Mesenteric fat pad (tissue), 1 donor: ENCODE measurements at regions not wholly inside any gene's neighbourhood (a gene's known extent, or its start where the extent isn't known, plus 50 kb on each side); places are given as distances from the start of the nearest gene placed in this dataset.
A peak's percentile ranks its signal among the peaks of the same experiment; 100 is the strongest.
"Not testable (repeated sequence)": the region's sequence is repeated elsewhere in the genome, so short reads cannot be mapped to it uniquely, and the experiment has no call there.

Experiments
- DNase-seq: peaks from one replicate; pipeline ENCODE4 v3.0.0-alpha.2; 2020; ENCODE audit warnings: low spot score
- donor health status: DM: yes; HTN: yes; CAD: no.

- peak; percentile 92 for DNase-seq
Observed at GRCh38 chr22:11017108-11017507, 4510.9 kb upstream of the OR11H1 start.

- not testable (repeated sequence) for DNase-seq
Observed at GRCh38 chr22:11020522-11020921, 4507.5 kb upstream of the OR11H1 start.

DNA sequence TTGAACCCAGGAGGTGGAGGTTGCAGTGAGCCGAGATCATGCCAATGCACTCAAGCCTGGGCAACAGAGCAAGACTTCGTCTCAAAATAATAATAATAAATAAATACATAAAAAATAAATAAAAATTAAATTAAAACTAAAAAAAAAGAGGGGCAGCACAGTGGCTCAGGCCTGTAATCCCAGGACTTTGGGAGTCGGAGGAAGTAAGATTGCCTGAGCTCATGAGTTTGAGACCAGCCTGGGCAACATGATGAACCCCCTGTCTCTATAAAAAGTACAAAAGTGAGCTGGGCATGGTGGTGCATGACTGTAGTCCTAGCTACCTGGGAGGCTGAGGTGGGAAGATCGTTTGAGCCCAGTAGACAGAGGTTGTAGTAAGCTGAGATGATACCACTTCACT, 4501.5 kb upstream of the OR11H1 start:
- DNase-seq: not testable (repeated sequence)

GRCh38 chr22:11027064-11027463, 4500.9 kb upstream of the OR11H1 start:
- DNase-seq: peak; percentile 90

- DNase-seq: not testable (repeated sequence)
Observed at GRCh38 chr22:11027532-11027931, 4500.5 kb upstream of the OR11H1 start.

- DNase-seq: not testable (repeated sequence)
Observed at GRCh38 chr22:11028180-11028579, 4499.8 kb upstream of the OR11H1 start.

- DNase-seq: peak; percentile 91
Observed at GRCh38 chr22:11029534-11029933, 4498.5 kb upstream of the OR11H1 start.

DNA sequence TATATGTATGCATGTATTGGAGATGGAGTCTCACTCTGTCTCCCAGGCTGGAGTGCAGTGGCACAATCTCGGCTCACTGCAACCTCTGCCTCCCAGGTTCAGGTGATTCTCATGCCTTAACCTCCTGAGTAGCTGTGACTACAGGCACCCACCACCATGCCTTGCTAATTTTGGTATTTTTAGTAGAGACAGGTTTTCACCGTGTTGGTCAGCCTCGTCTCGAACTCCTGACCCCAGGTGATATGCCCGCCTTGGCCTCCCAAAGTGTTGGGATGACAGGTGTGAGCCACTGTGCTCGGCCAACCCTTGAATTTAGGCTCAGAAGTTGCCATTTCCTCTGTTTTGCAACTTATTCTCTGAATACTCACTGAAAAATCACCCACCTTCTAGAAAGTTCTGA, 4498.0 kb upstream of the OR11H1 start:
- DNase-seq: peak; percentile 93

DNA sequence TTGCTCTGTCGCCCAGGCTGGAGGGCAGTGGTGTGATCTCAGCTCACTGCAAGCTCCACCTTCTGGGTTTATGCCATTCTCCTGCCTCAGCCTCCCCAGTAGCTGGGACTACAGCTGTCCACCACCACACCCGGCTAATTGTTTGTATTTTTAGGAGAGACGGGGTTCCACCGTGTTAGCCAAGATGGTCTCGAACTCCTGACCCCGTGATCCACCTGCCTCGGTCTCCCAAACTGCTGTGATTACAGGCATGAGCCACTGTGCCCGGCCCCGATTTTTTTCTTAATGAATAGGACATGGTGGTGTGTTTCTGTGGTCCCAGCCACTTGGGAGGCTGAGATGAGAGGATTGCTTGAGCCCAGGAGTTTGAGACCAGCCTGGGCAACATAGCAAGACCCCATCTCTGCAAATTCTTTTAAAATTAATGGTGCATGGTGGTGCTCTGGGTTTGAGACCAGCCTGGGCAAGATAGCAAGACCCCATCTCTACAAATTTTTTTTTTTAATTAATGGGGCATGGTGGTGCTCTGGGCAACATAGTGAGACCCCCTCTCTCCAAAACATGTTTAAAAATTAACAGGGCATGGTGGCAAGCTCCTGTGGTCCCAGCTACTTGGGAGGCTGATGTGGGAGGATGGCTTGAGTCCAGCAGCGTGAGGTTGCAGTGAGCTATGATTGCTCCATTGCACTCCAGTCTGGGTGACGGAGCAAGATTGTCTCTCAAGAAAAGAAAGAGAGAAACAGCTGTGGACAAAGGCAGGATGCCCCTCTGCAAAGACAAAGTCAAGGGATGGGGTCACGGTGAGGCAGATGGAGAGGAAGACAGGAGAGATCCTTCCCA, 4497.2 kb upstream of the OR11H1 start:
- DNase-seq: peak; percentile 90

DNA sequence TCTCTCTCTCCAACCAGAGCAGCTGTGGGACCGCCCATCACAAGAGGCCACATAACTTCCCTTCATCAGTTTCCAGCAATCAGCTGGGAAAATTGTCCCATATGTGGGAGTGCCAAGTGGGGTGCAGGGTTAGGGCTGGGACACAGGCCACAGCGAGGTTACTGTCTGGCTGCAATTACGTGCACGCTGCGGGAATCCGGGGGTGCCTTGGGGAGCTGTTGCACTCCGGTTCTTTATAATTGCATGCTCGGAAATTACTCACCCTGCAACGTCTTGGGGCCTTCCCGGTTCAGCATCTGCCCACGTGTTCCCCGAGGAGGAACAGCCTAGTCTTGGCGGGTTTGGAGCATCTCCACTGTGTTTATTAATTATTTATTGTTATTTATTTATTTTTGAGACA, 4495.9 kb upstream of the OR11H1 start:
- DNase-seq: peak; percentile 91

- not testable (repeated sequence) for DNase-seq
Observed at GRCh38 chr22:11034660-11034987, 4493.4 kb upstream of the OR11H1 start.

DNA sequence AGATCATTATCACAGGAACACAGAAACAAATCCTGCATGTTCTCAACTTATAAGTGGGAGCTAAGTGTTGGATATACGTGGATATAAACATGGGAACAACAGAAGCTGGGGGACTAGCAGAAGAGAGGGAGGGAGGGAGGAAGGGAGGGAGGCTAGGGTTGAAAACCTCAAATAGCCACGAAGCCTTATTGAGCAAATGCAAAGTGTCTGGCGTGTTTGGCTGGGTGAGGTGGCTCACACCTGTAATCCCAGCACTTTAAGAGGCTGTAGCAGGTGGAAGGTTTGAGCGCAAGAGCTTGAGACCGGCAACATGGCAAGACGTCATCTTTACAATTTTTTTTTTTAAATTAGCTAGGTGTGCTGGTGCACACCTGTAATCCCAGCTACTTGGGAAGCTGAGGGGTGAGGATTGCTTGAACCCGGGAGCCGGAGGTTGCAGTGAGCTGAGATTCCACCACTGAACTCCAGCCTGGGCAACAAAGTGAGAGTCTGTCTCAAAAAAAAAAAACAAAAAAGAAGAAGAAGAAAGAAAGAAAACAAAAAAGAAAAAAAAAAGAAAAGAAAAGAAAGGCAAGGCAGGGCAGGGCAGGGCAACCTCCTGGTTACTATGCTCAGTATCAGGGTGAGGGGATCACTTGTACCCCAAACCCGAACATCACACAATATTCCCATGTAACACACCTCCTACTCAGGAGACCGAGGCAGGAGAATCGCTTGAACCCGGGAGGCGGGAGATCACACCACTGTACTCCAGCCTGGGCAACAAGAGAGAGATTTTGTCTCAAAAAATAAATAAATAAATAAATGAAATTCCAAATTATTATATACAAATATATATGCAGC, 4492.7 kb upstream of the OR11H1 start:
- DNase-seq: not testable (repeated sequence)

GRCh38 chr22:11037314-11037713, 4490.7 kb upstream of the OR11H1 start:
- DNase-seq: not testable (repeated sequence)

- DNase-seq: peak; percentile 90
Observed at GRCh38 chr22:11037814-11038213, 4490.2 kb upstream of the OR11H1 start.

GRCh38 chr22:11038786-11039185, 4489.2 kb upstream of the OR11H1 start:
- DNase-seq: peak; percentile 93

- not testable (repeated sequence) for DNase-seq
Observed at GRCh38 chr22:11041416-11041815, 4486.6 kb upstream of the OR11H1 start.

DNA sequence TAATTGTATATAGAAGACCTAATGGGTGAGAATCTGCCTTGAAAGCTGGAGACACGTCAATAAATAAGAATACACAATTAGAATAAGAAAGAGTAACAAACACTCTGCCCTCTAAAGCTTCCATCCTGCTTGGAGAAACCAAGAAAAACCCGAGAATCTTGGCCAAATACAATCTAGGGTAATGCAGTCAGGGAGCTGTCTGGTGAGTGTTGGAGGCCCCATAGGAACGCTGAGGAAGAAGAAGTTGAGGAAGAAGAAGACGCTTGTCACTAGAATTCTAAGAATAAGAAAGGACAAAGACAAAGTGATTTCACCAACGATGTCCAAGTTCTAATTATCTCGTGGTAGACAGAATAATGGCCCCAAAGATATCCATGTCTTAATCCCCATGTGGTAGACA, 4485.9 kb upstream of the OR11H1 start:
- DNase-seq: no peak

DNA sequence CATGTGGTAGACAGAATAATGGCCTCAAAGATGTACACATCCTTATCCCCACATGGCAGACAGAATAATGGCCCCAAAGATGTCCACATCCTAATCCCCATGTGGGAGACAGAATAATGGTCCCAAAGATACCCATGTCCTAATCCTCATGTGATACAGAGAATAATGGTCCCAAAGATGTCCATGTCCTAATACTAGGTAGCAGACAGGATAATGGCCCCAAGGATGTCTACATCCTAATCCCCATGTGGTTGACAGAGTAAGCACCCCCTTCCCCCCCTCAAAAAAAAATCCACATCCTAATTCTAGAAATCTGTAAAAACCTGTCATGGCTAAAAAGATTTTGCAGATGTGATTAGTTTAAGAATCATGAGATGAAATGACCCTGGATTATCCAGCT, 4484.7 kb upstream of the OR11H1 start:
- DNase-seq: not testable (repeated sequence)

- not testable (repeated sequence) for DNase-seq
Observed at GRCh38 chr22:11048884-11049283, 4479.1 kb upstream of the OR11H1 start.

DNA sequence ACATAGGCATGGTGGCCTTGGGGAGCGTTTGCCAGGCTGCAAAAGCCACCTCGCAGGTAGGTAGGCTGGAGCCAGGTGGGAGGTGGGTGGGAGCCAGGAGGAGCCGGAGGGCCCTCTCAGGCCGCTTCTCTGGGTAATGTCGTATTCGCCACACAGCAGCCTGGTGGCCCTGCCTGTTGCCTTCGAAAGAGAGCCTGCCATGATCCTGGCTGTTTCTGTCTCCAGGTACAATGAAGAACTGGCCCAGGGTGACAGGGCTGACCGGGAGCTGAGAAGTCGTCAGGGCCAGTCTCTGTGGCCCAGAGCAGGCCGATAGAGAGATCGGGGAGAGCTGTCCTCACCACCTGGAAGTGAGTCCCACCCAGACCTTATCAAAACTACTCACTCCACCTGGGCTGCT, 4477.8 kb upstream of the OR11H1 start:
- DNase-seq: not testable (repeated sequence)

- peak; percentile 91 for DNase-seq
Observed at GRCh38 chr22:11051401-11052112, 4476.4 kb upstream of the OR11H1 start.
